HG02852 (cell line): ENCODE measurements at regions not wholly inside any gene's neighbourhood (a gene's known extent, or its start where the extent isn't known, plus 50 kb on each side); places are given as distances from the start of the nearest gene placed in this dataset.

Experiments
- ATAC-seq: cut with Tn5 transposase; IDR thresholded peaks from one replicate; pipeline ENCODE4 v1.9.1; 2021; ENCODE audit warnings: mild to moderate bottlenecking, moderate library complexity; ENCODE audit not compliant: unreplicated experiment

DNA sequence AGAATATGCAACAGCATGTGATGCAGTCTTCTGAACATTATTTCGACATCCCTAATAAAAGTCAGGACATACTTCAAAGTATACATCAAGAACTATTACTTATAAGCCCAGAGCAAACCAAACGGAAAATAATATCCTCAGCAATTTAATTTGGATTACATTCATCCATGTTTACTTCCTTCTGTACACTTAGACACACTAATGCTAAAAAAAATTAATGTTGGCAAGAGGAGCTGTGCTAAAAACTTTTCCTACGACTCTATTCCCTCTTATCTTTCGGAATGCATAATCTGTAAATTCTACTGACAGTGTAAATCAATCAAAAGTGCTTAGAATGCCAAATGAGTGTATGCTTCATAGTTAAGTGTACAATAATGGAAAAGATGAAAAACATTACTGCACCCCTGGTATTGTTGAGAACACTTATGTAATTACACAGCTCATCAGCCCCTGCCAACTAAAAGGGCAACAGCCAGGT, 301.2 kb upstream of the HSF2 start:
- ATAC-seq = no peak

DNA sequence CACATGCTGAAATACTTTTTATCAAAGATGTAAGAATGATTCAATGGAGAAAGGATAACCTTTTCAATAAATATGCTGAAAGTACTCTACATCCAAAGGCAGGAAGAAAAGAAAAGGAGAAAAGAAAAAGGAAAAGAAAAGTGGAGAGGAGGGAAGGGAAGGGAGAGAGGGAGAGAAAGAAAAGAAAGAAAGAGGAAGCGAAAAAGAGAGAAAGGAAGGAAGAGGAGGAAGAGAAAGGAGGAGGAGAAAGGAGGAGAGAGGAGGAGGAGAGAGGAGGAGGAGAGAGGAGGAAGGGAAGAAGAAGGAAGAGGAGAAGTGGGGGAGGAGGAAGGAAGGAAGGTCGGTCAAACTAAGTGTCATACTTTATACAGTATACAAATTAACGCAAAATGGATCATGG, 297.4 kb upstream of the HSF2 start:
- no peak for ATAC-seq

- ATAC-seq = no peak
Measured at GRCh38 chr6:122107256-122107852, 292.1 kb upstream of the HSF2 start.

DNA sequence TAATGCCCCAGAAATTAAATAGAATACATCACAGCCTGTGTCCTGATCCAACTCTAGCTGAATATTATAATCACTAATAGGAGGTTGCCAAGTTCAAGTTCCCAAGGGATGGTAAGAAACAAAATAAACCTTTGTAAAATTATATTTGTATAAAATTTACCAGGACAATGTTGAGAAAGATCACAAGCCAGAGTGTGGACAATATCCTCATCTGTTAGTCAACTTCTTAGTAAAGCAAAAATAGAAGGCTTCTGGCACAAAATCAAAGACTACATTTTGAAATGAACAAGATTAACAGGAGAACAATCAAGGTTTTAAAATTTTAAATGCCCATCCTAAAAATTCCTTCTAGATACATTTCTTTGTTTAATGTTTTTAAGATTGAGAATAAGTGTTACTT, 290.4 kb upstream of the HSF2 start:
- no peak for ATAC-seq

GRCh38 chr6:122114717-122115116, 284.7 kb upstream of the HSF2 start:
- no peak for ATAC-seq

DNA sequence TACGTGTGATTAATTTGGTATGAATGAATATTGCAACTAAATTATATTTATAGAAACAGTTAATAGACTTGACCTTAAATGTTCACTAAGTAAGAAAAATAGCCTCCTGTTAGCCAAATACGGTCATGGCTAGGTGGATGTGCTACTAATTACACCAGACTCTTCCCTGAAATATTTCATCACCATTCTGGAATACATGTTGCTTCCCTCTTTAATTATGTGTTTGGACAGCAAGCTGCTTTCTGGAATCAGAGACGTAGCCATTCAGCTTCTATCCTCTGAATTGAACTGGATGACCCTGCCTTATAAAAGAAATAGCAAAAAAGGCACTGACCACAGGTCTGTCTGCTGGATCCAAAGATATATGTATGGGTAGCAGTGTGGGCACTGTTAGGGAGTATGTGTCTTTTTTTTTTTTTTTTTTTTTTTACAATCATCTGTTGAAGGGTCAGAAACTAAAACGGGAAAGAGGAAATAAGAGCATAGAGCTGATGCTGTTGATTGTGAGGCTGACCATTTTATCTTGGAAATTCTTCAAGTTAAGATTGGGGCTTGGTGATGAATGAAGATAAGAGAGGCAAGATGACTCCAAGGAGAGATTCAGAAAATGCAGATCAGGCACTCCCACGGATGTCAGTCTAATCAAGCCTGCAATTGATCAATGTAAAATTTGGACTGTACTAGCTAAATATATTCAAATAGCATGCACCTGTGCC, 283.2 kb upstream of the HSF2 start:
- no peak for ATAC-seq

DNA sequence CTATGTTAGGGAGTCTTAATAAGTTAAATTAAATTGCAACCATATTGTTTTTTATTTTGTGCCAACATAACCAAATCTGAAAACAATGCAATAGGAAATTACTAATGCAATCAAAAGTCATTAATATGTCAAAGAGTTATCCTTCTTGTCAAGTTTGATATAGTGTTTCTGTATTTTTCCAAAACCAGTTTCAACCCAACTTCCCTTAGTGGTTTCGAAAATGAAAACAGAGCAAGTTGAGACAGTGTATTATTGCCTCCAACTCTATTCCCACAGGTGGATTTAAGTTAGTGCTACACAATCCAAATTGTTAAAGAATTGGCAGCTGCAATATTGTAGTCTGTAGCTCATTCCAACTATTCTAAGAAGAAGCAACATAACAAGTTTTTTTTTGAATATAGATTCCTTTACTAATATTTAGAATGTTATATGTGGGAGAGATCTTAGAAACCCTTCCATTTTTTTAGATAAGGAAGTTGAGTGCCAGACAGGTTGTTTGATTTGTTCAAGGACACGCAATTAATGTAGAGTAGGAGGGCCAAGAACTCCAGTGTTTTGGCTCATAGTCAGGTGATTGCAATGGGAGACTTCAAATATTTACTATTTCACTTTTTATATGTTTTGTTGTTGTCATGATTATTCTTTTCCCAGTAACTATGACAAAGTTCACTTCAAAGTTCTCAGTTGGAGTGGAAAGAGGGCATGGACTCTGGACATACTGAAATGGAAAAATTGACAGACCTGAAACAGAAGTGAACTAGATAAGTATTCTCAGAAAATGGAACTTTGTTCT, 282.4 kb upstream of the HSF2 start:
- ATAC-seq = no peak

GRCh38 chr6:122118945-122119506, 280.4 kb upstream of the HSF2 start:
- ATAC-seq = no peak

GRCh38 chr6:122122202-122122601, 277.2 kb upstream of the HSF2 start:
- ATAC-seq = no peak

GRCh38 chr6:122122686-122123085, 276.8 kb upstream of the HSF2 start:
- no peak for ATAC-seq

DNA sequence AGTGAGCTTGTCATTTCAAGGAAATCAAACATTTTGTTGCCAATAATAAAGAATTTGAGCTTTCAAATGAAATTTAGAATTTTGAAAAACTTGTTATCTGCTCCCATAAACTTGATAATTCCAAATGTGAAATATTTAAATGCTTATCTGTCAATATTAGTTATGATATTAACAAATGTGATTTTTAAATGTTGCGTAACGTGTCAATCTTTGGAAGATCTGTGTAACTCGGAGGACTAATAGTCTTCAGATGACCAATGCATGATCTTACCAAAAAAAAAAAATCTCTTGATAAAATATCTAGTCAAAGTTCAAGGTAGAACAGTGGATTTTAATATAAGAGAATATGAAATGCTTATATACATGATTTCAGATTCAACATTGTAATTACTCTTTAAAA, 274.5 kb upstream of the HSF2 start:
- ATAC-seq = no peak

- ATAC-seq = no peak
Measured at GRCh38 chr6:122126894-122127293, 272.6 kb upstream of the HSF2 start.

DNA sequence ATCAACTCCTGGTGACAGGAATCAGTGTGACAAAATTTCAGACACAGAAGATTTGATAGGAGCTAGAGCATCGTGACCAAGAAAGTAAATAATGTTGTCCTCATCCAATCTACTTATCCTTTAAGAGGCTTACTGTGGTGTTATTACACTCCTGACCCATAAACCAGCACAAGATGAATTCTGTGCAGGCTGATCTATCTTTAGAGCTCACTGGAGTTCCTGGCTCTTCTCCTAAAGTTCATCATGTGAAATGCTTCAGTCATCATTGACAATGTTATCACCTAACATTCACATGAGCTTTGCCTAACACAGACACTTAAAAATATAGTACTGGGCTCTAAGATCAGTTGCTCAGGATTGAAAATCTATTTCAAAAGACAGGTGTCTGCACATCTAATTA, 271.0 kb upstream of the HSF2 start:
- ATAC-seq = no peak

DNA sequence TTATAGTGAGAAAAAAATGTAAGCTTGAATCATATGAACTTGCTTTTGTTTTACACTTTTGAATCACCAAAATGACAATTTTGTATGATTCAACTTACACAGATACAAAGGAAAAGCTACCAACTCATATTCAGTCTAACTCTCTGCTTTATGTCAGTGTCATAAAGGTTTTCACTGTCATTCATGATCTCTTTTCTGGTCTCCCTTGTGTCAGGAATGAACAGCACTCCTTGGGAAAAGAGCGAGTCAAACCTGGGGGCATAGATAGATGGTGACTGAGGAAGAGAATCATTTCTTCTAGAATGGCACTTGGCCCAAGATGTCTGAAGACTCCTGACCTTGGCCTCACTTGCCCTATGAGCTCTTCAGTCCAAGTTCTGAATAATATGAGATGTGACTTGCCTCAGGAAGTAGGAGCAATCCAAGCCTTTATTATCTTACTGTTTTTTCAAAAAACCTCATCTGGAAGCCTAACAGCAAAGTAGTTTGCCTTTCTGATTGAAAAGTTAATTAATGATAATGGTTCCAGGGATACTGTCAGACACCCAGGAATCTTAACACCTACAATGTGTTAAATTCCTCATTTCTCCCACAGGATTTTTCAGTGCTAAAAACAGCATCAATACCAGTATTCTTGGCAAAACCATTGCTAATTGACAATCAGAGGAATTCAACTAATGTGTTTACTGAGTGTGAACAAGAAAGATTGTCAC, 270.0 kb upstream of the HSF2 start:
- ATAC-seq = no peak

GRCh38 chr6:122130026-122130348, 269.5 kb upstream of the HSF2 start:
- ATAC-seq = no peak

DNA sequence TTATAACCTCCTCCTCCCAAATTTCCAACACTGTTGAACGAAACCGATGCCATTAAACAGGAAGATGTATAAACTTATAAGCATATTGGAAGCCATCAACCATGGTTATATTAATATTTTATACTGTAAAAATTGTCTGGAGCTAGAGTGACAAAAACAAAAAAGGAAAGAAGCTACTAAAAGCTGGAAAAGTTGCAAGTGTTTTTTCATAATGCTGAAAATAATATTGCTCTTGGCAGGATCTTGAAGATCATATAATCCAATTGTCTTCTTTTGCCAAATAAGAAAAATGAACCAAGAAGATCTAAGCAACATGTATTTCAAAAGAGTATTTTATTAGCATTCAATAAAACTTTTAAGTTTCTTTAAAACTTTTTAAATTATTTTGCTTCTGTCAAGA, 268.9 kb upstream of the HSF2 start:
- ATAC-seq = no peak

DNA sequence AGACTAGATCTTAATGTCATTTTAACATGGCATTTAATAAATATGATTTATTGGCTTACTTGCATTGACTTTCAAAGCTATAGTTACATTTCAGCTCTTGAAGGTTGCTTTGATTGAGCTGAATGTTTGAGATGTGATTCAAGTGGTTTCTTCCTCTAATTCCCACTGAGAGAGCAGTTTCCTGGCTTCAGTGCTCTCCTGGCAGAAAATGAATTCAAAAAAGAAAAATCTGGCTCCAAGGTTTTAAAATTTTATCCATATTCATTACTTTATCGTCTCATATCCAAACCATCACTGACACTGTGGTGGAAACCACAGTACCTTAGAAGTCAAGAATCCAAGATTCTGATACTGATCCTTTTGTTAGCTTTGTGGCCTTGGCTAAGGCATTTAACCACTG, 263.1 kb upstream of the HSF2 start:
- ATAC-seq = no peak

GRCh38 chr6:122140031-122140430, 259.4 kb upstream of the HSF2 start:
- no peak for ATAC-seq

GRCh38 chr6:122141246-122141645, 258.2 kb upstream of the HSF2 start:
- no peak for ATAC-seq

DNA sequence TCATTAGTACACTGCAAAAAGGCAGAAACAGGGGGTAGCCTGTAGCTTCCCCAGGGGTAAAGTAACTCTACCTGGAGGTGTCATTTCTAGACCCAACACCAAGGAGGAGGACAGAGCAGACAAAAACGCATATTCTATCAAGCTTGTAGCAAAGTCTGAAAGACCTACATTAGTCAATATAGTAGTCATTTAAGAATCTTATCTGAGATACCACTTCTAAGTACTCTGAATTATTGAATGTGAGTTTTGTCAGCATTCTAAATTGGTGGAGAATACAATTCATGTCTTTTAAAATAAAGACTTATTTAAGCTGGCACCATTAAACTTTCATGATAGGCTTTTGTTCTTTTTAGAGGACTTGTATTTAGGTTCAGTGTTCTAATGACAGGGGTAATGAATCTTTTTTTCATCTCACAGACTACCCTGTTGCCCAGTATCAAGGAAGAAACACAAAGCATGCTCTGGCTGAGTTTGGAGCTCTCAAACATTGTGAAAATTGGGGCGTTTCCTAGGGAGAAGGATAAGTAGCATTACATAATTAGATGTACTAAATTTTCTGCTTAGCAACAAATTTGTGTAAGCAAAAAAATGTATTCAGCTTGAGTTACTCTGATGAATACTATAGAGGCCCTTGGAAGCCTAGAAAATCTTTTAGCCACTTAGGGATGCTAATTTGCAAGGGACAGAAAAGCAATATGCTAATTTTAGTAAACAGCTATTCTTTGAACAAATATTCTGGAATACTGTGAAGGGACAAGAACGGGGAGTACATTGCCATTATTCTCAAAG, 255.4 kb upstream of the HSF2 start:
- no peak for ATAC-seq
